ENCODE measurements at regions not wholly inside any gene's neighbourhood (a gene's known extent, or its start where the extent isn't known, plus 50 kb on each side); places are given as distances from the start of the nearest gene placed in this dataset.

DNA sequence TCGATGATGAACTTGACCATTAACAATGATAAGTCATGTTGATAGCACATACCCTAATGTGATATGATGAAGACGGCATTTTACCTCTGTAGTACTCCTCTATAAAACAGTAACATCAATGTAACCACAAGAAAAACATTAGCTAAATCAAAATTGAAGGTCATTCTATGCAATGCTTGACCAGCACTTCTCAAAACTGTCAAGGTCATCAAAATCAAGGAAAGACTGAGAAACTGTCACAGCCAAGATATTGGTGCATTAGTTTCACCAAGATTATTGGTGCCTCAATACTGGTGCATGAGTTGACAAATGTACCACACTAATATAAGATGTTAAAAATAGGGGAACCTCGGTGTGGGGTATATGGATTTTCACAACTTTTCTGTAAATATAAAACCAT lies 251.1 kb upstream of the CNTN4 start:
- Histone ChIP-seq H3F3A (ENCODE audit: low read depth) (no peaks in the 10 kb centered on the region), H3K4me2 (ENCODE audit: low read depth, low read length, poor library complexity, severe bottlenecking) (no peak overlapping the region), H4K20me1 (ENCODE audit: insufficient read depth, low read length, poor library complexity, severe bottlenecking) (no peaks in the 10 kb centered on the region), H3K9ac (ENCODE audit: low read depth, low read length, poor library complexity, severe bottlenecking) (no peak overlapping the region), H3K9me2 (replicated peaks; ENCODE audit: low read depth, low read length) (no peaks in the 10 kb centered on the region), H3K79me2 (ENCODE audit: insufficient read depth, low read length) (no peaks in the 10 kb centered on the region), H3K36me3 (ENCODE audit: insufficient read depth, low read length) (no peaks in the 10 kb centered on the region), H2AFZ (ENCODE audit: low read length) (no peak overlapping the region), H3K4me3 (ENCODE audit: low read length, poor library complexity, severe bottlenecking) (no peak overlapping the region), H3K4me1 (ENCODE audit: insufficient read depth, low read length, poor library complexity, severe bottlenecking) (no peaks in the 10 kb centered on the region), H3K27me3 (ENCODE audit: insufficient read depth, low read length, poor library complexity, severe bottlenecking) (no peaks in the 10 kb centered on the region), H3K9me3 (ENCODE audit: insufficient read depth, low read depth, low read length) (no peaks in the 10 kb centered on the region)
- TF ChIP-seq EZH2phosphoT487 (IDR thresholded peaks at IDR 0.05; ENCODE audit: borderline replicate concordance), result no peak
- TF ChIP-seq, protein P1, sequence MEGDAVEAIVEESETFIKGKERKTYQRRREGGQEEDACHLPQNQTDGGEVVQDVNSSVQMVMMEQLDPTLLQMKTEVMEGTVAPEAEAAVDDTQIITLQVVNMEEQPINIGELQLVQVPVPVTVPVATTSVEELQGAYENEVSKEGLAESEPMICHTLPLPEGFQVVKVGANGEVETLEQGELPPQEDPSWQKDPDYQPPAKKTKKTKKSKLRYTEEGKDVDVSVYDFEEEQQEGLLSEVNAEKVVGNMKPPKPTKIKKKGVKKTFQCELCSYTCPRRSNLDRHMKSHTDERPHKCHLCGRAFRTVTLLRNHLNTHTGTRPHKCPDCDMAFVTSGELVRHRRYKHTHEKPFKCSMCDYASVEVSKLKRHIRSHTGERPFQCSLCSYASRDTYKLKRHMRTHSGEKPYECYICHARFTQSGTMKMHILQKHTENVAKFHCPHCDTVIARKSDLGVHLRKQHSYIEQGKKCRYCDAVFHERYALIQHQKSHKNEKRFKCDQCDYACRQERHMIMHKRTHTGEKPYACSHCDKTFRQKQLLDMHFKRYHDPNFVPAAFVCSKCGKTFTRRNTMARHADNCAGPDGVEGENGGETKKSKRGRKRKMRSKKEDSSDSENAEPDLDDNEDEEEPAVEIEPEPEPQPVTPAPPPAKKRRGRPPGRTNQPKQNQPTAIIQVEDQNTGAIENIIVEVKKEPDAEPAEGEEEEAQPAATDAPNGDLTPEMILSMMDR (conservative IDR thresholded peaks at IDR 0.05; ENCODE audit: low read length), result no peak

DNA sequence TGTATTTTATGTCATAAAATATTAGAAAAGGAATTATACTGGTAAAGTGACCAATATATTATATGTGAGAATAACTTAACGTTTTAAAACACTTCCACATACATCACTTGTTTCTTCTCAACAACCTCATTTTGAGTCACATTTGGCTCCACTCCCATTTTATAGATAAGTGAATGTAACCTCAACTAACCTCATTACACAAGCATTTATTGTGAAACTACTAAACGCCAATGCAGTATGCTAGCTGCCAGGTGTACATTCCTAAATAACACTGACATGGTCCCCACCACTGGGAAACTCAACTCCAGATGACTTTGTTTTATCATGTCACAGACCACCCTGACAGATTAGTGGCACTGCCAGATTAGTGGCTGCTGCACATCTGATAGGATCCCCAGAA lies 249.7 kb upstream of the CNTN4 start:
- Histone ChIP-seq H2AFZ (ENCODE audit: low read length) (no peak overlapping the region), H3K27me3 (ENCODE audit: insufficient read depth, low read length, poor library complexity, severe bottlenecking) (no peaks in the 10 kb centered on the region), H3K36me3 (ENCODE audit: insufficient read depth, low read length) (no peaks in the 10 kb centered on the region), H3K4me2 (ENCODE audit: low read depth, low read length, poor library complexity, severe bottlenecking) (no peak overlapping the region), H3K4me3 (ENCODE audit: low read length, poor library complexity, severe bottlenecking) (no peak overlapping the region), H3K9ac (ENCODE audit: low read depth, low read length, poor library complexity, severe bottlenecking) (no peak overlapping the region), H3F3A (ENCODE audit: low read depth) (no peaks in the 10 kb centered on the region), H3K4me1 (ENCODE audit: insufficient read depth, low read length, poor library complexity, severe bottlenecking) (no peaks in the 10 kb centered on the region), H4K20me1 (ENCODE audit: insufficient read depth, low read length, poor library complexity, severe bottlenecking) (no peaks in the 10 kb centered on the region), H3K9me2 (replicated peaks; ENCODE audit: low read depth, low read length) (no peaks in the 10 kb centered on the region), H3K9me3 (ENCODE audit: insufficient read depth, low read depth, low read length) (no peaks in the 10 kb centered on the region), H3K79me2 (ENCODE audit: insufficient read depth, low read length) (no peaks in the 10 kb centered on the region)
- TF ChIP-seq EZH2phosphoT487 (IDR thresholded peaks at IDR 0.05; ENCODE audit: borderline replicate concordance), result no peak
- TF ChIP-seq, protein P1 (conservative IDR thresholded peaks at IDR 0.05; ENCODE audit: low read length), result no peak

DNA sequence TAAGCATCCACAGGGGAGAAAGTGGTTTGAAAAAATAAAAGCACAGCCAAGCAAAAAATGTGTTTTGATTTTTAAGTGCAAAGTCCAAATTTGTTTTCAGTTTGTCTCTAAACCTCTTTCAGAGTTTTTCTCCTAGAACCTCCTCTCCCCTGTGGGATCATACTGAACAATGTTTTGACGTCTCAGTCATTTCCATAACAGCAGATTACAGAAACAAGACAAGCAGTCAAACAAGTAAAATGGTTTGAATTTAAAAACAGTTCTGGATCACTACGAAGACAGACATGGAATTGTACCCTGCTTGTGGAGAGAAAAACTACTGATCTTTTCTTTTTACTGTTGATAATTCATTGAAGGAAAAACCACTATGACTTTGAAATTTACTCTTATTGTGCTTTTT lies 245.7 kb upstream of the CNTN4 start:
- no peaks in the 10 kb centered on the region for H3K9me2 ChIP-seq (replicated peaks; ENCODE audit: low read depth, low read length)
- H3K9ac ChIP-seq (ENCODE audit: low read depth, low read length, poor library complexity, severe bottlenecking), result no peak overlapping the region
- TF ChIP-seq EZH2phosphoT487 (IDR thresholded peaks at IDR 0.05; ENCODE audit: borderline replicate concordance), result no peak
- TF ChIP-seq, protein P1 (conservative IDR thresholded peaks at IDR 0.05; ENCODE audit: low read length), result no peak
- H3K79me2 ChIP-seq (ENCODE audit: insufficient read depth, low read length), result no peaks in the 10 kb centered on the region
- H3K36me3 ChIP-seq (ENCODE audit: insufficient read depth, low read length), result no peaks in the 10 kb centered on the region
- no peaks in the 10 kb centered on the region for H3K9me3 ChIP-seq (ENCODE audit: insufficient read depth, low read depth, low read length)
- H3K27me3 ChIP-seq (ENCODE audit: insufficient read depth, low read length, poor library complexity, severe bottlenecking), result no peaks in the 10 kb centered on the region
- H3K4me2 ChIP-seq (ENCODE audit: low read depth, low read length, poor library complexity, severe bottlenecking), result no peak overlapping the region
- no peaks in the 10 kb centered on the region for H3F3A ChIP-seq (ENCODE audit: low read depth)
- no peaks in the 10 kb centered on the region for H3K4me1 ChIP-seq (ENCODE audit: insufficient read depth, low read length, poor library complexity, severe bottlenecking)
- H4K20me1 ChIP-seq (ENCODE audit: insufficient read depth, low read length, poor library complexity, severe bottlenecking), result no peaks in the 10 kb centered on the region
- H2AFZ ChIP-seq (ENCODE audit: low read length), result no peak overlapping the region
- no peak overlapping the region for H3K4me3 ChIP-seq (ENCODE audit: low read length, poor library complexity, severe bottlenecking)

Data from Loucy (cell line).